ENCODE measurements at regions not wholly inside any gene's neighbourhood (a gene's known extent, or its start where the extent isn't known, plus 50 kb on each side); places are given as distances from the start of the nearest gene placed in this dataset.

DNA sequence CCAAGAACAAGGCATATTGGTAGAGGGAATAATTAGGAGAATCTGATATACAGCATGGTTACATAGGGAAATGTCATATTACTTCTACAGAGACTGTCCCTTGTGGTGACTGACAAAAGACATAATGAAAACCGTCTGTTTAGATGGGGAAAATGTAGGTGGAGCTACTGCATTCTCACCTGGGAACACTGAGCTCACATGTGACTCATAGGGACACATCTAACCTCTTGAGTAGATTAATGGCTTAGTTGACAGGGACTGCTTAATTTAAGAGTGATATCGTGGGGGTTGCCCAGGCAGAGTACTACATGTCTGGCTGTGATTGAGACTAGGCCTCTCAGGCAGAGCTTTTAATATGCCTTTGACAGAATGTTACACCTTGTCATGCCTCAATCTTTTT lies 235.3 kb upstream of the ZFP64 start:
- Histone ChIP-seq H3K4me3 (ENCODE audit: low read depth in 1 of 3, low read length in 3 of 3) (no peak overlapping the region), H3K9me3 (ENCODE audit: control insufficient read depth in 4 of 4, low read length in 3 of 4) (no peaks in the 10 kb centered on the region), H3K4me1 (ENCODE audit: control insufficient read depth in 4 of 4, insufficient read depth in 4 of 4, low read length in 3 of 4) (no peaks in the 10 kb centered on the region), H3K9ac (ENCODE audit: low read depth in 1 of 2, low read length in 2 of 2) (no peak overlapping the region), H3K36me3 (ENCODE audit: control insufficient read depth in 4 of 4, insufficient read depth in 3 of 4, low read depth in 1 of 4, low read length in 3 of 4) (no peaks in the 10 kb centered on the region), H3K27me3 (ENCODE audit: control insufficient read depth in 4 of 4, insufficient read depth in 4 of 4, low read length in 3 of 4) (no peaks in the 10 kb centered on the region), H3K27ac (ENCODE audit: low read depth in 1 of 2, low read length in 2 of 2) (no peak overlapping the region)
- DNase-seq (ENCODE audit: low spot score), result no peak
- 81% methylated on average over 2 of the region's 2 CpGs for WGBS
- no peak for TF ChIP-seq TAF1 (conservative IDR thresholded peaks at IDR 0.05)
- no peak for TF ChIP-seq RXRA (IDR thresholded peaks at IDR 0.05)
- TF ChIP-seq, protein P1, sequence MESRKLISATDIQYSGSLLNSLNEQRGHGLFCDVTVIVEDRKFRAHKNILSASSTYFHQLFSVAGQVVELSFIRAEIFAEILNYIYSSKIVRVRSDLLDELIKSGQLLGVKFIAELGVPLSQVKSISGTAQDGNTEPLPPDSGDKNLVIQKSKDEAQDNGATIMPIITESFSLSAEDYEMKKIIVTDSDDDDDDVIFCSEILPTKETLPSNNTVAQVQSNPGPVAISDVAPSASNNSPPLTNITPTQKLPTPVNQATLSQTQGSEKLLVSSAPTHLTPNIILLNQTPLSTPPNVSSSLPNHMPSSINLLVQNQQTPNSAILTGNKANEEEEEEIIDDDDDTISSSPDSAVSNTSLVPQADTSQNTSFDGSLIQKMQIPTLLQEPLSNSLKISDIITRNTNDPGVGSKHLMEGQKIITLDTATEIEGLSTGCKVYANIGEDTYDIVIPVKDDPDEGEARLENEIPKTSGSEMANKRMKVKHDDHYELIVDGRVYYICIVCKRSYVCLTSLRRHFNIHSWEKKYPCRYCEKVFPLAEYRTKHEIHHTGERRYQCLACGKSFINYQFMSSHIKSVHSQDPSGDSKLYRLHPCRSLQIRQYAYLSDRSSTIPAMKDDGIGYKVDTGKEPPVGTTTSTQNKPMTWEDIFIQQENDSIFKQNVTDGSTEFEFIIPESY (IDR thresholded peaks at IDR 0.05), result no peak
- no peak for TF ChIP-seq SP1 (IDR thresholded peaks at IDR 0.05)
- TF ChIP-seq HNF4A (conservative IDR thresholded peaks at IDR 0.05), result no peak
- TF ChIP-seq EGR1 (IDR thresholded peaks at IDR 0.05; ENCODE audit: low read depth in 2 of 2), result no peak
- TF ChIP-seq CTCF (IDR thresholded peaks at IDR 0.05; ENCODE audit: low read depth, low read length, missing input control), result no peak
- TF ChIP-seq FOXA1 (IDR thresholded peaks at IDR 0.05), result no peak
- TF ChIP-seq FOXA2 (IDR thresholded peaks at IDR 0.05), result no peak
- TF ChIP-seq, protein P2, sequence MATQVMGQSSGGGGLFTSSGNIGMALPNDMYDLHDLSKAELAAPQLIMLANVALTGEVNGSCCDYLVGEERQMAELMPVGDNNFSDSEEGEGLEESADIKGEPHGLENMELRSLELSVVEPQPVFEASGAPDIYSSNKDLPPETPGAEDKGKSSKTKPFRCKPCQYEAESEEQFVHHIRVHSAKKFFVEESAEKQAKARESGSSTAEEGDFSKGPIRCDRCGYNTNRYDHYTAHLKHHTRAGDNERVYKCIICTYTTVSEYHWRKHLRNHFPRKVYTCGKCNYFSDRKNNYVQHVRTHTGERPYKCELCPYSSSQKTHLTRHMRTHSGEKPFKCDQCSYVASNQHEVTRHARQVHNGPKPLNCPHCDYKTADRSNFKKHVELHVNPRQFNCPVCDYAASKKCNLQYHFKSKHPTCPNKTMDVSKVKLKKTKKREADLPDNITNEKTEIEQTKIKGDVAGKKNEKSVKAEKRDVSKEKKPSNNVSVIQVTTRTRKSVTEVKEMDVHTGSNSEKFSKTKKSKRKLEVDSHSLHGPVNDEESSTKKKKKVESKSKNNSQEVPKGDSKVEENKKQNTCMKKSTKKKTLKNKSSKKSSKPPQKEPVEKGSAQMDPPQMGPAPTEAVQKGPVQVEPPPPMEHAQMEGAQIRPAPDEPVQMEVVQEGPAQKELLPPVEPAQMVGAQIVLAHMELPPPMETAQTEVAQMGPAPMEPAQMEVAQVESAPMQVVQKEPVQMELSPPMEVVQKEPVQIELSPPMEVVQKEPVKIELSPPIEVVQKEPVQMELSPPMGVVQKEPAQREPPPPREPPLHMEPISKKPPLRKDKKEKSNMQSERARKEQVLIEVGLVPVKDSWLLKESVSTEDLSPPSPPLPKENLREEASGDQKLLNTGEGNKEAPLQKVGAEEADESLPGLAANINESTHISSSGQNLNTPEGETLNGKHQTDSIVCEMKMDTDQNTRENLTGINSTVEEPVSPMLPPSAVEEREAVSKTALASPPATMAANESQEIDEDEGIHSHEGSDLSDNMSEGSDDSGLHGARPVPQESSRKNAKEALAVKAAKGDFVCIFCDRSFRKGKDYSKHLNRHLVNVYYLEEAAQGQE (IDR thresholded peaks at IDR 0.05), result no peak
- no peak for TF ChIP-seq GABPA (IDR thresholded peaks at IDR 0.05 in 1 of 2, conservative IDR thresholded peaks at IDR 0.05 in 1 of 2)
- TF ChIP-seq RAD21 (IDR thresholded peaks at IDR 0.05), result no peak
- no peak for TF ChIP-seq NR2F2 (IDR thresholded peaks at IDR 0.05)
- TF ChIP-seq JUND (IDR thresholded peaks at IDR 0.05), result no peak
- no peak for TF ChIP-seq ATF3 (IDR thresholded peaks at IDR 0.05)
- TF ChIP-seq YY1 (IDR thresholded peaks at IDR 0.05), result no peak
- no peak for TF ChIP-seq MAX (IDR thresholded peaks at IDR 0.05)
- no peak for TF ChIP-seq HNF4G (IDR thresholded peaks at IDR 0.05)
